ENCODE measurements at regions not wholly inside any gene's neighbourhood (a gene's known extent, or its start where the extent isn't known, plus 50 kb on each side); places are given as distances from the start of the nearest gene placed in this dataset.

GRCh38 chr16:11446566-11447119 lies 101.4 kb downstream of the RMI2 start:
- Mint-ChIP-seq H3K9me3 (no peaks in the 10 kb centered on the region), H3K27me3 (ENCODE audit: low read depth) (no peaks in the 10 kb centered on the region), H3K4me3 (no peak overlapping the region), H3K4me1 (ENCODE audit: low read depth) (no peaks in the 10 kb centered on the region), H3K36me3 (ENCODE audit: low read depth) (no peaks in the 10 kb centered on the region), H3K27ac (no peak overlapping the region)
- DNase-seq (ENCODE audit: low spot score) = no peak

GRCh38 chr16:11447272-11447671 lies 102.0 kb downstream of the RMI2 start:
- no peaks in the 10 kb centered on the region for H3K9me3 Mint-ChIP-seq
- no peak for DNase-seq (ENCODE audit: low spot score)
- H3K4me3 Mint-ChIP-seq = no peak overlapping the region
- H3K27me3 Mint-ChIP-seq (ENCODE audit: low read depth) = no peaks in the 10 kb centered on the region
- H3K27ac Mint-ChIP-seq = no peak overlapping the region
- H3K36me3 Mint-ChIP-seq (ENCODE audit: low read depth) = no peaks in the 10 kb centered on the region
- H3K4me1 Mint-ChIP-seq (ENCODE audit: low read depth) = no peaks in the 10 kb centered on the region

- Mint-ChIP-seq H3K4me1 (ENCODE audit: low read depth) (no peaks in the 10 kb centered on the region), H3K9me3 (no peaks in the 10 kb centered on the region), H3K27me3 (ENCODE audit: low read depth) (peaks cover under 1% of the 10 kb centered on the region), H3K4me3 (no peak overlapping the region), H3K36me3 (ENCODE audit: low read depth) (no peaks in the 10 kb centered on the region), H3K27ac (no peak overlapping the region)
- no peak for DNase-seq (ENCODE audit: low spot score)
These were observed 102.6 kb downstream of the RMI2 start for GRCh38 chr16:11447836-11448235.

- no peaks in the 10 kb centered on the region for H3K4me1 Mint-ChIP-seq (ENCODE audit: low read depth)
- peaks cover 7% of the 10 kb centered on the region for H3K27me3 Mint-ChIP-seq (ENCODE audit: low read depth)
- no peaks in the 10 kb centered on the region for H3K9me3 Mint-ChIP-seq
- no peak for DNase-seq (ENCODE audit: low spot score)
- no peak overlapping the region for H3K4me3 Mint-ChIP-seq
- no peaks in the 10 kb centered on the region for H3K36me3 Mint-ChIP-seq (ENCODE audit: low read depth)
- H3K27ac Mint-ChIP-seq = no peak overlapping the region
These were observed 103.6 kb downstream of the RMI2 start for GRCh38 chr16:11448796-11449416.

GRCh38 chr16:11449716-11450115 lies 104.5 kb downstream of the RMI2 start:
- H3K27me3 Mint-ChIP-seq (ENCODE audit: low read depth) = peaks cover 9% of the 10 kb centered on the region
- H3K4me3 Mint-ChIP-seq = no peak overlapping the region
- H3K36me3 Mint-ChIP-seq (ENCODE audit: low read depth) = no peaks in the 10 kb centered on the region
- no peak for DNase-seq (ENCODE audit: low spot score)
- H3K9me3 Mint-ChIP-seq = peaks cover 3% of the 10 kb centered on the region
- H3K4me1 Mint-ChIP-seq (ENCODE audit: low read depth) = no peaks in the 10 kb centered on the region
- no peak overlapping the region for H3K27ac Mint-ChIP-seq

- Mint-ChIP-seq H3K4me1 (ENCODE audit: low read depth) (no peaks in the 10 kb centered on the region), H3K36me3 (ENCODE audit: low read depth) (no peaks in the 10 kb centered on the region), H3K9me3 (peaks cover 3% of the 10 kb centered on the region), H3K27me3 (ENCODE audit: low read depth) (peaks cover 9% of the 10 kb centered on the region), H3K4me3 (no peak overlapping the region), H3K27ac (no peak overlapping the region)
- no peak for DNase-seq (ENCODE audit: low spot score)
These were observed 104.9 kb downstream of the RMI2 start for GRCh38 chr16:11450136-11450535.

GRCh38 chr16:11452298-11452697 lies 107.0 kb downstream of the RMI2 start:
- peaks cover 3% of the 10 kb centered on the region for H3K9me3 Mint-ChIP-seq
- H3K27me3 Mint-ChIP-seq (ENCODE audit: low read depth) = peaks cover 9% of the 10 kb centered on the region
- DNase-seq (ENCODE audit: low spot score) = no peak
- H3K27ac Mint-ChIP-seq = no peak overlapping the region
- no peaks in the 10 kb centered on the region for H3K4me1 Mint-ChIP-seq (ENCODE audit: low read depth)
- no peaks in the 10 kb centered on the region for H3K36me3 Mint-ChIP-seq (ENCODE audit: low read depth)
- H3K4me3 Mint-ChIP-seq = no peak overlapping the region

GRCh38 chr16:11452746-11453389 lies 107.6 kb downstream of the RMI2 start:
- H3K9me3 Mint-ChIP-seq = peaks cover 3% of the 10 kb centered on the region
- H3K27ac Mint-ChIP-seq = no peak overlapping the region
- no peaks in the 10 kb centered on the region for H3K36me3 Mint-ChIP-seq (ENCODE audit: low read depth)
- no peak for DNase-seq (ENCODE audit: low spot score)
- peaks cover 9% of the 10 kb centered on the region for H3K27me3 Mint-ChIP-seq (ENCODE audit: low read depth)
- H3K4me1 Mint-ChIP-seq (ENCODE audit: low read depth) = no peaks in the 10 kb centered on the region
- H3K4me3 Mint-ChIP-seq = no peak overlapping the region

GRCh38 chr16:11456741-11457140 lies 111.5 kb downstream of the RMI2 start:
- H3K9me3 Mint-ChIP-seq = peaks cover 3% of the 10 kb centered on the region
- no peaks in the 10 kb centered on the region for H3K4me1 Mint-ChIP-seq (ENCODE audit: low read depth)
- no peak overlapping the region for H3K4me3 Mint-ChIP-seq
- H3K27me3 Mint-ChIP-seq (ENCODE audit: low read depth) = peaks cover 9% of the 10 kb centered on the region
- peak overlapping the region; percentile 26 for H3K27ac Mint-ChIP-seq
- no peak for DNase-seq (ENCODE audit: low spot score)
- H3K36me3 Mint-ChIP-seq (ENCODE audit: low read depth) = no peaks in the 10 kb centered on the region

- Mint-ChIP-seq H3K9me3 (no peaks in the 10 kb centered on the region), H3K4me3 (no peak overlapping the region), H3K27ac (no peak overlapping the region), H3K36me3 (ENCODE audit: low read depth) (no peaks in the 10 kb centered on the region), H3K27me3 (ENCODE audit: low read depth) (no peaks in the 10 kb centered on the region), H3K4me1 (ENCODE audit: low read depth) (no peaks in the 10 kb centered on the region)
- no peak for DNase-seq (ENCODE audit: low spot score)
These were observed 114.5 kb downstream of the RMI2 start for GRCh38 chr16:11459722-11460121.

- Mint-ChIP-seq H3K27ac (no peak overlapping the region), H3K4me1 (ENCODE audit: low read depth) (no peaks in the 10 kb centered on the region), H3K9me3 (no peaks in the 10 kb centered on the region), H3K27me3 (ENCODE audit: low read depth) (no peaks in the 10 kb centered on the region), H3K36me3 (ENCODE audit: low read depth) (no peaks in the 10 kb centered on the region), H3K4me3 (no peak overlapping the region)
- no peak for DNase-seq (ENCODE audit: low spot score)
These were observed 115.7 kb downstream of the RMI2 start for GRCh38 chr16:11460820-11461594.

- H3K36me3 Mint-ChIP-seq (ENCODE audit: low read depth) = no peaks in the 10 kb centered on the region
- H3K27me3 Mint-ChIP-seq (ENCODE audit: low read depth) = no peaks in the 10 kb centered on the region
- DNase-seq (ENCODE audit: low spot score) = no peak
- no peaks in the 10 kb centered on the region for H3K9me3 Mint-ChIP-seq
- no peak overlapping the region for H3K27ac Mint-ChIP-seq
- H3K4me1 Mint-ChIP-seq (ENCODE audit: low read depth) = no peaks in the 10 kb centered on the region
- no peak overlapping the region for H3K4me3 Mint-ChIP-seq
These were observed 116.3 kb downstream of the RMI2 start for GRCh38 chr16:11461595-11461990.

- no peaks in the 10 kb centered on the region for H3K9me3 Mint-ChIP-seq
- no peaks in the 10 kb centered on the region for H3K4me1 Mint-ChIP-seq (ENCODE audit: low read depth)
- no peaks in the 10 kb centered on the region for H3K36me3 Mint-ChIP-seq (ENCODE audit: low read depth)
- no peak overlapping the region for H3K27ac Mint-ChIP-seq
- no peaks in the 10 kb centered on the region for H3K27me3 Mint-ChIP-seq (ENCODE audit: low read depth)
- no peak for DNase-seq (ENCODE audit: low spot score)
- H3K4me3 Mint-ChIP-seq = no peak overlapping the region
These were observed 116.8 kb downstream of the RMI2 start for GRCh38 chr16:11462036-11462435.

- Mint-ChIP-seq H3K4me3 (no peak overlapping the region), H3K36me3 (ENCODE audit: low read depth) (no peaks in the 10 kb centered on the region), H3K4me1 (ENCODE audit: low read depth) (no peaks in the 10 kb centered on the region), H3K27me3 (ENCODE audit: low read depth) (no peaks in the 10 kb centered on the region), H3K27ac (no peak overlapping the region), H3K9me3 (no peaks in the 10 kb centered on the region)
- DNase-seq (ENCODE audit: low spot score) = no peak
These were observed 117.6 kb downstream of the RMI2 start for GRCh38 chr16:11462861-11463260.
